ENCODE measurements at regions not wholly inside any gene's neighbourhood (a gene's known extent, or its start where the extent isn't known, plus 50 kb on each side); places are given as distances from the start of the nearest gene placed in this dataset.
A peak's percentile ranks its signal among the peaks of the same experiment; 100 is the strongest.
"Not testable (repeated sequence)": the region's sequence is repeated elsewhere in the genome, so short reads cannot be mapped to it uniquely, and the experiment has no call there.

GRCh38 chr2:89797320-89798038, 1106.0 kb downstream of the RPIA start:
- no peak for DNase-seq

GRCh38 chr2:89801207-89801606, 1109.7 kb downstream of the RPIA start:
- not testable (repeated sequence) for DNase-seq

GRCh38 chr2:89806363-89806762, 1114.9 kb downstream of the RPIA start:
- not testable (repeated sequence) for DNase-seq

GRCh38 chr2:89811295-89811694, 1119.8 kb downstream of the RPIA start:
- DNase-seq = no peak

- DNase-seq = not testable (repeated sequence)
Observed at GRCh38 chr2:89811910-89812309, 1120.4 kb downstream of the RPIA start.

GRCh38 chr2:89814359-89814758, 1122.9 kb downstream of the RPIA start:
- DNase-seq = not testable (repeated sequence)

- DNase-seq = no peak
Observed at GRCh38 chr2:89818873-89819272, 1127.4 kb downstream of the RPIA start.

GRCh38 chr2:89819809-89820208, 1128.3 kb downstream of the RPIA start:
- no peak for DNase-seq

GRCh38 chr2:89820248-89820647, 1128.8 kb downstream of the RPIA start:
- DNase-seq = no peak

GRCh38 chr2:89821455-89821945, 1130.0 kb downstream of the RPIA start:
- no peak for DNase-seq

- DNase-seq = not testable (repeated sequence)
Observed at GRCh38 chr2:89822342-89822741, 1130.9 kb downstream of the RPIA start.

- DNase-seq = no peak
Observed at GRCh38 chr2:89823556-89823955, 1132.1 kb downstream of the RPIA start.

GRCh38 chr2:89825034-89825433, 1133.6 kb downstream of the RPIA start:
- DNase-seq = no peak

- not testable (repeated sequence) for DNase-seq
Observed at GRCh38 chr2:89826741-89827140, 1135.3 kb downstream of the RPIA start.

GRCh38 chr2:89827829-89828228, 1136.4 kb downstream of the RPIA start:
- not testable (repeated sequence) for DNase-seq

- peak in 1 of 4 experiments; percentile 24 for DNase-seq
Observed at GRCh38 chr2:89828416-89828815, 1136.9 kb downstream of the RPIA start.

- DNase-seq = not testable (repeated sequence)
Observed at GRCh38 chr2:89828961-89829631, 1137.6 kb downstream of the RPIA start.

- DNase-seq = no peak
Observed at GRCh38 chr2:89829828-89830227, 1138.4 kb downstream of the RPIA start.

GRCh38 chr2:89830341-89831218, 1139.1 kb downstream of the RPIA start:
- DNase-seq = not testable (repeated sequence)

- no peak for DNase-seq
Observed at GRCh38 chr2:89831641-89832498, 1140.4 kb downstream of the RPIA start.

GRCh38 chr2:89833116-89833779, 1141.8 kb downstream of the RPIA start:
- DNase-seq = peak in 1 of 4 experiments; percentile 39

Data from suppressor macrophage (primary cell).